ENCODE measurements at regions not wholly inside any gene's neighbourhood (a gene's known extent, or its start where the extent isn't known, plus 50 kb on each side); places are given as distances from the start of the nearest gene placed in this dataset.
"Not testable (repeated sequence)": the region's sequence is repeated elsewhere in the genome, so short reads cannot be mapped to it uniquely, and the experiment has no call there.

DNA sequence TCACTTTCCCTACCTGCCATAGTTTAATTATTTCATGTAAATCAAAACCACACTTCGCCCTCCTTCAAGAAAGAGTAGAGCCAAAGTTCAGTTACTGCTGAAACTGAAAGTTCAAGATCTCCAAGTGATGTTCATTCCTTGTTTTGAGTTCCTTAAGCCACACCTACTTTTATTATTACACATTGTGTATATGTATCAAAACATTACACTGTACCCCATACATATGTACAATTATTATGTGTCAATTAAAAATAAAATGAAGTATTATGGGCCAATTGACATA is 892.3 kb upstream of the NDST4 start:
- no peaks in the 10 kb centered on the region for H3K27me3 ChIP-seq
- H3K27ac ChIP-seq = no peak overlapping the region
- TF ChIP-seq POLR2AphosphoS5 (IDR thresholded peaks at IDR 0.05) (no peak), EP300 (IDR thresholded peaks at IDR 0.05) (no peak), POLR2A (IDR thresholded peaks at IDR 0.05) (no peak)
- TF ChIP-seq, protein P1, sequence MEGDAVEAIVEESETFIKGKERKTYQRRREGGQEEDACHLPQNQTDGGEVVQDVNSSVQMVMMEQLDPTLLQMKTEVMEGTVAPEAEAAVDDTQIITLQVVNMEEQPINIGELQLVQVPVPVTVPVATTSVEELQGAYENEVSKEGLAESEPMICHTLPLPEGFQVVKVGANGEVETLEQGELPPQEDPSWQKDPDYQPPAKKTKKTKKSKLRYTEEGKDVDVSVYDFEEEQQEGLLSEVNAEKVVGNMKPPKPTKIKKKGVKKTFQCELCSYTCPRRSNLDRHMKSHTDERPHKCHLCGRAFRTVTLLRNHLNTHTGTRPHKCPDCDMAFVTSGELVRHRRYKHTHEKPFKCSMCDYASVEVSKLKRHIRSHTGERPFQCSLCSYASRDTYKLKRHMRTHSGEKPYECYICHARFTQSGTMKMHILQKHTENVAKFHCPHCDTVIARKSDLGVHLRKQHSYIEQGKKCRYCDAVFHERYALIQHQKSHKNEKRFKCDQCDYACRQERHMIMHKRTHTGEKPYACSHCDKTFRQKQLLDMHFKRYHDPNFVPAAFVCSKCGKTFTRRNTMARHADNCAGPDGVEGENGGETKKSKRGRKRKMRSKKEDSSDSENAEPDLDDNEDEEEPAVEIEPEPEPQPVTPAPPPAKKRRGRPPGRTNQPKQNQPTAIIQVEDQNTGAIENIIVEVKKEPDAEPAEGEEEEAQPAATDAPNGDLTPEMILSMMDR (IDR thresholded peaks at IDR 0.05) = no peak
- no peaks in the 10 kb centered on the region for H3K4me1 ChIP-seq
- H3K9me3 ChIP-seq = no peaks in the 10 kb centered on the region
- WGBS, 5 donors = 65 to 79% (median 70%) methylated on average over 1 of the region's 1 CpG
- no peak overlapping the region for H3K4me3 ChIP-seq
- no peak for DNase-seq
- intact Hi-C loops (cut with DNase I; ENCODE audit: low total_unique reads) = no loop called here
- no peaks in the 10 kb centered on the region for H3K36me3 ChIP-seq

DNA sequence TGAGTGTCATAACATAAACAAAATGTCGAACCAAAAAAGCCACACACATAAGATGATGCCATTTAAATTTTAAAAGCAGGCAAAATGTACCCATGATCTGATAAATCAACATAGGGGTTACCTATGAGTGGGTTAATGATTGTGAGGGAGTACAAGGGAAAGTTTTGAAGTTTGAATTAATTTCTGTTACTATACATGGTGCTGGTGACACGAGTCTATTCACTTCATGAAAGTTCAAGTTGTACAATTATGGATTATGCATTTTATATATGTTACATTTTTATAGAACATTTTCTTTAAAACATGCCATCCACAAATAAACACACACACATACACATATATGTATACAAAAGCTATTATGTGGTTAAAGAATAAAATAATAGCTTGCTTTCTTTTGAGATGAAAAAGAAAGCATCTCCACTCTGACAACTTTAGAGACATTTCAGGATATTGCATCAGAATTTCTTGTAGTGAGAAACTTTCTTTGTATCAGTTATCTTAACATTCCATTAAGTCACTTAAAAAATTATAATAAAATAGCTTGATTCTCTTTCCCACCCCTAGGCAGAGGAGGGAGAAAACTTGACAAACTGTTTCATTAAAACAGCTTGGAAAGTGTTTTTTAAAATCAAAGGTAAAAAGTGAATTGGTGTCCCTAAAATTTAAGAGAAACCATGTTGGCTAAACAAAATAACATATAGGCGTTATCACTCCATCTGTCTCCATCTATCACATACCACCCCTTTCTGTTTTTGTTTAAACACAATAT is 891.8 kb upstream of the NDST4 start:
- intact Hi-C loops (cut with DNase I; ENCODE audit: low total_unique reads) = no loop called here
- no peak for DNase-seq
- 55 to 69% (median 59%) methylated on average over 3 of the region's 3 CpGs for WGBS, 5 donors

DNA sequence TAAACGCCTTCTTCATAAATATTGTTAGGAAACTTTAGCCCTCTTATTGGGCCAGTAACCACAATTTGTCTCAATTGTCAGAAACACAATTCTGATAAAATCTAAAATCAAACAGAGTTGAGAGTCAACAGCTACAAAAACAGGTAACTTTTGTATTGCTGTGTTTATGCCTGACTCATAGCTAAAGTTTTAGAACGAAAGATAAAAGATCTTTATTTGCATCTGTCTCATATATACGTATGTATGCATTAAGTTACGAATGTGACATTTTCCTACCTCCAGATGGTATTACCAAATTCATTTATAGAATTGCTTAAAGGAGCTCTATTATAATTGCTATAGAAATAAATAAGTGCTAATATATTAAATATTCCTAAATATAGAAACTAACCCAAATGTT is 887.9 kb upstream of the NDST4 start:
- Histone ChIP-seq H3K36me3 (no peaks in the 10 kb centered on the region), H3K4me3 (no peak overlapping the region), H3K27me3 (no peaks in the 10 kb centered on the region), H3K9me3 (no peaks in the 10 kb centered on the region), H3K27ac (no peak overlapping the region), H3K4me1 (no peaks in the 10 kb centered on the region)
- intact Hi-C loops (cut with DNase I; ENCODE audit: low total_unique reads) = no loop called here
- TF ChIP-seq POLR2A (IDR thresholded peaks at IDR 0.05) (no peak), EP300 (IDR thresholded peaks at IDR 0.05) (no peak), POLR2AphosphoS5 (IDR thresholded peaks at IDR 0.05) (no peak)
- TF ChIP-seq, protein P1 (IDR thresholded peaks at IDR 0.05) = no peak
- DNase-seq = no peak
- 80 to 86% (median 83%) methylated on average over 4 of the region's 4 CpGs for WGBS, 5 donors

More for the DNA sequence above, 891.8 kb upstream of the NDST4 start:
- no peak overlapping the region for H3K4me3 ChIP-seq
- no peaks in the 10 kb centered on the region for H3K36me3 ChIP-seq
- TF ChIP-seq, protein P1 (IDR thresholded peaks at IDR 0.05) = no peak
- TF ChIP-seq POLR2AphosphoS5 (IDR thresholded peaks at IDR 0.05) (no peak), POLR2A (IDR thresholded peaks at IDR 0.05) (no peak), EP300 (IDR thresholded peaks at IDR 0.05) (no peak)
- H3K27me3 ChIP-seq = no peaks in the 10 kb centered on the region
- H3K4me1 ChIP-seq = no peaks in the 10 kb centered on the region
- H3K27ac ChIP-seq = no peak overlapping the region
- H3K9me3 ChIP-seq = no peaks in the 10 kb centered on the region

DNA sequence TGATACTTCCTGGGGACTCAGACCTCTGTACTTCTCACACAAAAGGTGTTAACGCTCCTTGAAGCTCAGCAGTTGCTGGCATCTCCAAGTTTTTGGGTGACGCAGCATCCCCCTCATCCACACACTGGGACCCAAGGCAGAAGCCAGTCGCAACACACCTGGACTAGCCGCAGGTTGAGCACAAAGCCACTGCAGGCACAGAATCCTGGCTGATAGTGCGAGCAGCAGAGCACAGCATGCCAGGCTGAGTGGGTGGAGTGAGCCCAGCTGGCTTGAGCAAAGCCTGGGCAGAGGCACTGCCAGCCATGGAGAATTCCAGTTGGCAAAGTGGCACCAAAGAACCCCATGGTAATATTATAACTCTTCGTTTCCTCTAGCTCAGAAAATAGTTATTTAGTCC is 873.2 kb upstream of the NDST4 start:
- no peak for DNase-seq
- intact Hi-C loops (cut with DNase I; ENCODE audit: low total_unique reads) = no loop called here
- 82 to 92% (median 89%) methylated on average over 5 to 6 of the region's 6 CpGs for WGBS, 5 donors

DNA sequence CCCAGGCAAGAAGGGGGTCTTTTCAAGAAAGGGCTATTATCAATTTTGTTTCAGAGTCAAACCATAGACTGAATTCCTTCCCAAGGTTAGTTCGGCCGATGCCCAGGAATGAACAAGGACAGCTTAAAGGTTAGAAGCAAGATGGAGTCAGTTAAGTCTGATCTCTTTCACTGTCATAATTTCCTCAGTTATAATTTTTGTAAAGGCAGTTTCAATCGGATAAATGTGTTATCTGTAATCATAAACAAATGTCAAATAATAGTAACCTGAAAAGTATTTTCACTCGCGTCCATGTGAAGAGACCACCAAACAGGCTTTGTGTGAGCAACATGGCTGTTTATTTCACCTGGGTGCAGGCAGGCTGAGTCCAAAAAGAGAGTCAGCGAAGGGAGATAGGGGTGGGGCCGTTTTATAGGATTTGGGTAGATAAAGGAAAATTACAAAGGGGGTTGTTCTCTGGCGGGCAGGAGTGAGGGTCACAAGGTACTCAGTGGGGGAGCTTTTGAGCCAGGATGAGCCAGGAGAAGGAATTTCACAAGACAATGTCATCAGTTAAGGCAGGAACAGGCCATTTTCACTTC is 862.1 kb upstream of the NDST4 start:
- intact Hi-C loops (cut with DNase I; ENCODE audit: low total_unique reads); H3K4me3 ChIP-seq; DNase-seq; H3K4me1 ChIP-seq; H3K27ac ChIP-seq; H3K9me3 ChIP-seq; H3K36me3 ChIP-seq; H3K27me3 ChIP-seq: not testable (repeated sequence)
- WGBS, 5 donors = 59 to 74% (median 64%) methylated on average over 8 of the region's 8 CpGs

More for the DNA sequence above, 873.2 kb upstream of the NDST4 start:
- Histone ChIP-seq H3K4me3 (no peak overlapping the region), H3K9me3 (peaks cover 0 to 10% (median 3%) of the 10 kb centered on the region in 4 donors), H3K36me3 (no peaks in the 10 kb centered on the region), H3K27ac (no peak overlapping the region), H3K4me1 (no peaks in the 10 kb centered on the region), H3K27me3 (no peaks in the 10 kb centered on the region)
- TF ChIP-seq, protein P1 (IDR thresholded peaks at IDR 0.05) = no peak
- TF ChIP-seq POLR2AphosphoS5 (IDR thresholded peaks at IDR 0.05) (no peak), EP300 (IDR thresholded peaks at IDR 0.05) (no peak), POLR2A (IDR thresholded peaks at IDR 0.05) (no peak)
